Hepatocyte (in vitro differentiated cells): ENCODE measurements at regions not wholly inside any gene's neighbourhood (a gene's known extent, or its start where the extent isn't known, plus 50 kb on each side); places are given as distances from the start of the nearest gene placed in this dataset.

ENCODE experiments used
- DNase-seq: peaks from one replicate; pipeline ENCODE4 v3.0.0-alpha.2; 2016; ENCODE audit warnings: low spot score
- H2AFZ ChIP-seq: fragments of 200-600 bp; sonication (generic); 2 replicates; pipeline ENCODE4 v1.6.0; 2016; ENCODE audit warnings: antibody characterized with exemption, mild to moderate bottlenecking
- H3K27ac ChIP-seq: fragments of 200-600 bp; sonication (generic); 2 replicates; pipeline ENCODE4 v1.5.1; 2016; ENCODE audit warnings: mild to moderate bottlenecking
- H3K27me3 ChIP-seq: fragments of 200-600 bp; sonication (generic); 2 replicates; pipeline ENCODE4 v1.6.1; 2016
- H3K36me3 ChIP-seq: fragments of 200-600 bp; sonication (generic); replicated peaks from 2 replicates; pipeline ENCODE4 v1.5.1; 2016; ENCODE audit warnings: low read depth; ENCODE audit not compliant: insufficient read depth
- H3K4me1 ChIP-seq: fragments of 200-600 bp; sonication (generic); 2 replicates; pipeline ENCODE4 v1.5.1; 2016; ENCODE audit warnings: mild to moderate bottlenecking, moderate library complexity; ENCODE audit not compliant: insufficient read depth
- H3K4me2 ChIP-seq: fragments of 200-600 bp; sonication (generic); 2 replicates; pipeline ENCODE4 v1.6.0; 2016
- H3K4me3 ChIP-seq: fragments of 200-600 bp; sonication (generic); 2 replicates; pipeline ENCODE4 v1.5.1; 2016; ENCODE audit warnings: mild to moderate bottlenecking
- H3K79me2 ChIP-seq: fragments of 200-600 bp; sonication (generic); 2 replicates; pipeline ENCODE4 v1.6.0; 2017; ENCODE audit warnings: mild to moderate bottlenecking
- H3K9me2 ChIP-seq: fragments of 200-600 bp; sonication (generic); replicated peaks from 2 replicates; pipeline ENCODE4 v1.6.0; 2017; ENCODE audit warnings: mild to moderate bottlenecking; ENCODE audit not compliant: insufficient read depth
- H3K9me3 ChIP-seq: fragments of 200-600 bp; sonication (generic); 2 replicates; pipeline ENCODE4 v1.5.1; 2016; ENCODE audit warnings: low read depth, mild to moderate bottlenecking
- H4K20me1 ChIP-seq: fragments of 200-600 bp; sonication (generic); 2 replicates; pipeline ENCODE4 v1.6.0; 2016; ENCODE audit warnings: mild to moderate bottlenecking; ENCODE audit not compliant: insufficient read depth, poor library complexity, severe bottlenecking
- EZH2 ChIP-seq: fragments of 200-600 bp; sonication (generic); IDR thresholded peaks from 2 replicates; pipeline ENCODE4 v1.6.1; 2016; ENCODE audit warnings: antibody characterized with exemption, mild to moderate bottlenecking, borderline replicate concordance
- EZH2phosphoT487 ChIP-seq: fragments of 200-600 bp; sonication (generic); IDR thresholded peaks from one replicate; pipeline ENCODE4 v1.6.1; 2018; ENCODE audit warnings: antibody characterized with exemption, mild to moderate bottlenecking, low read depth, moderate library complexity; ENCODE audit not compliant: unreplicated experiment, severe bottlenecking
- WGBS: methylation state at CpG from one replicate; pipeline ENCODE4 v1.1.6; 2016; ENCODE audit warnings: low lambda C conversion rate; ENCODE audit errors: missing lambda C conversion rate; 5-methylcytosine and 5-hydroxymethylcytosine counted together
- TF ChIP-seq, protein P1 (sequence below): fragments of 200-600 bp; sonication (generic); IDR thresholded peaks from 2 replicates; pipeline ENCODE4 v1.5.1; 2016; ENCODE audit warnings: antibody characterized with exemption, mild to moderate bottlenecking; ENCODE audit not compliant: poor library complexity

DNA sequence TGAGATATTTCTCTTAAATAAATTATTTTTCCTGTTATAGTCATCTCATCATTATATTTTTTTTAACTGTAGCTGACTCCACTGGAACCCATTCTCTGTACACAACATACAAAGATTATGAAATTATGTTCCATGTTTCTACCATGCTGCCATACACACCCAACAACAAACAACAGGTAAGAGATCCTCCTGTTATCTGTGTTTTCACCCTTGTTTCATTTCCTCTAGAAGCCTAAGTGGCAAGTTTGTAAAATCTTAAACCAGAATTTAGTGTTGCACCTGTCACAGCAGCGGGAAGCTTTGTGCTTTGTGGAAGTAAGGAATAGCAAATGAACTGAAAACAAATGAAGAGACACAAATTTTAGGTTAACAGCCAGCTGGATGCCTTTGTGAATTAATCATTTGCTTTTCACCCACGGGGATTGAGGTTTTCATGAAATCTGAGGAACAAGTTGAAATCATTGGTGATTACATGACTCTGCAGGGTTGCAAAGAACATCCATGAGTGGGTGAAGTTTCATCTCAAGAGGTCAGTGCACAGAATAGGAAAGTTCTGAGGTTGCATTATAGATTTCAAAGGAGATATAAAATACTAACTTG, 273.9 kb upstream of the RGS6 start:
- no peaks in the 10 kb centered on the region for H3K36me3 ChIP-seq
- no peak overlapping the region for H3K4me2 ChIP-seq
- no peak overlapping the region for H3K27ac ChIP-seq
- H3K79me2 ChIP-seq: peaks cover 2% of the 10 kb centered on the region
- H2AFZ ChIP-seq: no peak overlapping the region
- no peaks in the 10 kb centered on the region for H4K20me1 ChIP-seq
- no peak overlapping the region for H3K4me3 ChIP-seq
- no peaks in the 10 kb centered on the region for H3K9me3 ChIP-seq
- TF ChIP-seq, protein P1, sequence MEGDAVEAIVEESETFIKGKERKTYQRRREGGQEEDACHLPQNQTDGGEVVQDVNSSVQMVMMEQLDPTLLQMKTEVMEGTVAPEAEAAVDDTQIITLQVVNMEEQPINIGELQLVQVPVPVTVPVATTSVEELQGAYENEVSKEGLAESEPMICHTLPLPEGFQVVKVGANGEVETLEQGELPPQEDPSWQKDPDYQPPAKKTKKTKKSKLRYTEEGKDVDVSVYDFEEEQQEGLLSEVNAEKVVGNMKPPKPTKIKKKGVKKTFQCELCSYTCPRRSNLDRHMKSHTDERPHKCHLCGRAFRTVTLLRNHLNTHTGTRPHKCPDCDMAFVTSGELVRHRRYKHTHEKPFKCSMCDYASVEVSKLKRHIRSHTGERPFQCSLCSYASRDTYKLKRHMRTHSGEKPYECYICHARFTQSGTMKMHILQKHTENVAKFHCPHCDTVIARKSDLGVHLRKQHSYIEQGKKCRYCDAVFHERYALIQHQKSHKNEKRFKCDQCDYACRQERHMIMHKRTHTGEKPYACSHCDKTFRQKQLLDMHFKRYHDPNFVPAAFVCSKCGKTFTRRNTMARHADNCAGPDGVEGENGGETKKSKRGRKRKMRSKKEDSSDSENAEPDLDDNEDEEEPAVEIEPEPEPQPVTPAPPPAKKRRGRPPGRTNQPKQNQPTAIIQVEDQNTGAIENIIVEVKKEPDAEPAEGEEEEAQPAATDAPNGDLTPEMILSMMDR: no peak
- TF ChIP-seq EZH2: no peak
- no peak for TF ChIP-seq EZH2phosphoT487
- no peaks in the 10 kb centered on the region for H3K27me3 ChIP-seq
- H3K4me1 ChIP-seq: no peaks in the 10 kb centered on the region
- no peaks in the 10 kb centered on the region for H3K9me2 ChIP-seq
- no peak for DNase-seq
- 71% methylated on average over 2 of the region's 2 CpGs for WGBS

DNA sequence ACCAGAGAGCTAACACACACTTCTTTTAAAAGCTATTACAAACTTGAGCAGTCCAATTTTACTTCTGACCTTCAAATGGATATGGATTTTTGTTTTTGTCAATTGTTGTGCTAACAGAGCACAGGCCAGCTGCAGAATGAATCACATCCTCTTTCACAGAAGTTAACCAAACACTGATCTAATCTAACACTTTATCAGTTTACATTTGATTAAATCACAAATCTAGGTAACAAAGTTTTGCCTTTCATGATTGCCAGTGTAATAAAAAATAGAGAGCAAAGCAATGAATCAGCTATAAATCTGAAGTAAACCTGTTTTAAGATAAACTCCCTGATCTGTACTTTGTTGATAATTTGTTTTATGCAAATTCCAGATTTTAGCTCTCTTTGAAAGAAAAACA, 273.1 kb upstream of the RGS6 start:
- no peak for DNase-seq
- Histone ChIP-seq H3K4me2 (no peak overlapping the region), H4K20me1 (no peaks in the 10 kb centered on the region), H2AFZ (no peak overlapping the region), H3K27me3 (no peaks in the 10 kb centered on the region), H3K4me1 (no peaks in the 10 kb centered on the region), H3K36me3 (no peaks in the 10 kb centered on the region), H3K9me3 (no peaks in the 10 kb centered on the region), H3K27ac (no peak overlapping the region), H3K9me2 (no peaks in the 10 kb centered on the region), H3K4me3 (no peak overlapping the region), H3K79me2 (no peaks in the 10 kb centered on the region)
- TF ChIP-seq EZH2 (no peak), EZH2phosphoT487 (no peak)
- TF ChIP-seq, protein P1: no peak

GRCh38 chr14:71661441-71661840, 270.8 kb upstream of the RGS6 start:
- whole genome bisulfite sequencing: 92% methylated on average over 5 of the region's 5 CpGs
- TF ChIP-seq EZH2phosphoT487: no peak
- TF ChIP-seq EZH2: no peak
- TF ChIP-seq, protein P1: no peak
- Histone ChIP-seq H3K9me2 (no peaks in the 10 kb centered on the region), H3K4me2 (no peak overlapping the region), H3K27ac (no peak overlapping the region), H3K27me3 (no peaks in the 10 kb centered on the region), H3K4me3 (no peak overlapping the region), H3K36me3 (no peaks in the 10 kb centered on the region), H3K79me2 (no peaks in the 10 kb centered on the region), H3K9me3 (no peaks in the 10 kb centered on the region), H2AFZ (no peak overlapping the region), H3K4me1 (no peaks in the 10 kb centered on the region), H4K20me1 (no peaks in the 10 kb centered on the region)
- no peak for DNase-seq
